GM23338 (cell line): ENCODE measurements at regions not wholly inside any gene's neighbourhood (a gene's known extent, or its start where the extent isn't known, plus 50 kb on each side); places are given as distances from the start of the nearest gene placed in this dataset.

Experiments used
- ATAC-seq: fragments of 200-7000 bp; cut with Tn5 transposase; 3 replicates; pipeline ENCODE4 v1.9.1; 2020
- DNase-seq: peaks from one replicate; pipeline ENCODE4 v3.0.0-alpha.2; 2015; ENCODE audit warnings: low spot score
- H2AFZ ChIP-seq: fragments of 200-600 bp; sonication (generic); 2 replicates; pipeline ENCODE4 v1.8.0; 2016; ENCODE audit warnings: antibody characterized with exemption, mild to moderate bottlenecking, moderate library complexity
- H3F3A ChIP-seq: fragments of 200-600 bp; sonication (generic); replicated peaks from 2 replicates; pipeline ENCODE4 v1.8.0; 2017; ENCODE audit warnings: antibody characterized with exemption, mixed run types, low read depth
- H3K27ac ChIP-seq: fragments of 200-600 bp; sonication (generic); 2 replicates; pipeline ENCODE4 v1.6.1; 2016; ENCODE audit warnings: low read depth
- H3K27me3 ChIP-seq: fragments of 200-600 bp; sonication (generic); 2 replicates; pipeline ENCODE4 v1.8.0; 2016; ENCODE audit warnings: mild to moderate bottlenecking, mixed run types, moderate library complexity; ENCODE audit not compliant: insufficient read depth
- H3K36me3 ChIP-seq: fragments of 200-600 bp; sonication (generic); 2 replicates; pipeline ENCODE4 v1.8.0; 2016; ENCODE audit warnings: mild to moderate bottlenecking; ENCODE audit not compliant: insufficient read depth
- H3K4me1 ChIP-seq: fragments of 200-600 bp; sonication (generic); 2 replicates; pipeline ENCODE4 v1.8.0; 2016; ENCODE audit warnings: mild to moderate bottlenecking, moderate library complexity; ENCODE audit not compliant: insufficient read depth
- H3K4me2 ChIP-seq: fragments of 200-600 bp; sonication (generic); 2 replicates; pipeline ENCODE4 v1.7.1; 2017; ENCODE audit warnings: mixed run types
- H3K4me3 ChIP-seq: fragments of 200-600 bp; sonication (generic); 2 replicates; pipeline ENCODE4 v1.6.1; 2016; ENCODE audit warnings: mixed run types
- H3K79me2 ChIP-seq: fragments of 200-600 bp; sonication (generic); replicated peaks from 2 replicates; pipeline ENCODE4 v1.8.0; 2017; ENCODE audit warnings: mild to moderate bottlenecking; ENCODE audit not compliant: insufficient read depth
- H3K9me2 ChIP-seq: fragments of 200-600 bp; sonication (generic); 2 replicates; pipeline ENCODE4 v1.8.0; 2017; ENCODE audit not compliant: insufficient read depth
- H4K20me1 ChIP-seq: fragments of 200-600 bp; sonication (generic); replicated peaks from 2 replicates; pipeline ENCODE4 v1.8.0; 2017; ENCODE audit warnings: mild to moderate bottlenecking; ENCODE audit not compliant: insufficient read depth
- H3K27ac Mint-ChIP-seq: 2 replicates; pipeline ENCODE4 v1.8.0; 2020; ENCODE audit warnings: inconsistent platforms, mild to moderate bottlenecking, moderate library complexity, mixed read lengths
- H3K27me3 Mint-ChIP-seq: 3 replicates; pipeline ENCODE4 v1.8.0; 2022; ENCODE audit warnings: low read depth, mild to moderate bottlenecking, moderate library complexity, mixed read lengths, inconsistent platforms; ENCODE audit not compliant: insufficient read depth, poor library complexity
- H3K36me3 Mint-ChIP-seq: 3 replicates; pipeline ENCODE4 v1.8.0; 2021; ENCODE audit warnings: low read depth, mild to moderate bottlenecking, inconsistent platforms, moderate library complexity, mixed read lengths
- H3K4me1 Mint-ChIP-seq: 3 replicates; pipeline ENCODE4 v1.8.0; 2020; ENCODE audit warnings: mild to moderate bottlenecking, inconsistent platforms, mixed read lengths
- H3K4me3 Mint-ChIP-seq: 3 replicates; pipeline ENCODE4 v1.8.0; 2021; ENCODE audit warnings: moderate library complexity, mild to moderate bottlenecking, inconsistent platforms, mixed read lengths
- H3K9me3 Mint-ChIP-seq: 3 replicates; pipeline ENCODE4 v1.8.0; 2020; ENCODE audit warnings: moderate library complexity, mild to moderate bottlenecking, inconsistent platforms, mixed read lengths
- CREB1 ChIP-seq: fragments of 250-450 bp; sonication (Bioruptor Pico); IDR thresholded peaks from 2 replicates; pipeline ENCODE4 v1.5.0; 2020; ENCODE audit warnings: low read depth, mild to moderate bottlenecking, moderate library complexity
- ETS1 ChIP-seq: IDR thresholded peaks from 2 replicates; pipeline ENCODE4 v1.6.1; 2016; ENCODE audit warnings: antibody characterized with exemption
- EZH2 ChIP-seq: fragments of 200-600 bp; sonication (generic); IDR thresholded peaks from one replicate; pipeline ENCODE4 v1.8.0; 2017; ENCODE audit warnings: antibody characterized with exemption, mild to moderate bottlenecking, low read depth; ENCODE audit not compliant: unreplicated experiment
- EZH2phosphoT487 ChIP-seq: fragments of 200-600 bp; sonication (generic); IDR thresholded peaks from one replicate; pipeline ENCODE4 v1.8.1; 2018; ENCODE audit warnings: antibody characterized with exemption; ENCODE audit not compliant: unreplicated experiment
- JUNB ChIP-seq: IDR thresholded peaks from one replicate; pipeline ENCODE4 v1.6.1; 2016; ENCODE audit warnings: antibody characterized with exemption; ENCODE audit not compliant: unreplicated experiment
- NANOG ChIP-seq: IDR thresholded peaks from 2 replicates; pipeline ENCODE4 v1.6.1; 2016; ENCODE audit warnings: antibody characterized with exemption, borderline replicate concordance
- POLR2AphosphoS5 ChIP-seq: IDR thresholded peaks from 2 replicates; pipeline ENCODE4 v1.6.1; 2016; ENCODE audit warnings: antibody characterized with exemption, low read depth
- REST ChIP-seq: IDR thresholded peaks from one replicate; pipeline ENCODE4 v1.6.1; 2018; ENCODE audit warnings: antibody characterized with exemption; ENCODE audit not compliant: unreplicated experiment
- STAT1 ChIP-seq: IDR thresholded peaks from one replicate; pipeline ENCODE4 v1.6.1; 2016; ENCODE audit warnings: antibody characterized with exemption; ENCODE audit not compliant: unreplicated experiment
- ZNF114 ChIP-seq: fragments of 250-450 bp; sonication (Bioruptor Pico); IDR thresholded peaks from 2 replicates; pipeline ENCODE4 v1.5.0; 2020; ENCODE audit warnings: mild to moderate bottlenecking, moderate library complexity
- ZNF331 ChIP-seq: fragments of 250-450 bp; sonication (Bioruptor Pico); IDR thresholded peaks from 2 replicates; pipeline ENCODE4 v1.5.0; 2020; ENCODE audit warnings: low read depth, mild to moderate bottlenecking, moderate library complexity
- TF ChIP-seq, protein P1 (sequence below), 2 experiments: fragments of 200-600 bp in 1 of 2; sonication (generic) in 1 of 2; conservative IDR thresholded peaks; 2 replicates each; pipeline versions ENCODE4 v1.5.1 to v1.6.1; 2016 to 2017; ENCODE audit warnings: antibody characterized with exemption in 2 of 2, low read depth in 2 of 2, mild to moderate bottlenecking in 2 of 2, moderate library complexity in 1 of 2
- TF ChIP-seq, protein P2 (sequence below): fragments of 250-450 bp; sonication (Bioruptor Pico); IDR thresholded peaks from 2 replicates; pipeline ENCODE4 v1.5.0; 2020; ENCODE audit warnings: mild to moderate bottlenecking, moderate library complexity

GRCh38 chr1:81592233-81592632, 208.5 kb upstream of the ADGRL2 start:
- H3K36me3 Mint-ChIP-seq, result no peaks in the 10 kb centered on the region
- no peaks in the 10 kb centered on the region for H3K9me3 Mint-ChIP-seq
- Histone ChIP-seq H3K27me3 (no peaks in the 10 kb centered on the region), H3K9me2 (peaks cover 4% of the 10 kb centered on the region), H3K4me3 (no peak overlapping the region), H3K36me3 (no peaks in the 10 kb centered on the region), H3K27ac (no peak overlapping the region), H3F3A (no peaks in the 10 kb centered on the region), H3K4me1 (peaks cover 6% of the 10 kb centered on the region), H2AFZ (no peak overlapping the region), H3K79me2 (no peaks in the 10 kb centered on the region), H3K4me2 (no peak overlapping the region), H4K20me1 (no peaks in the 10 kb centered on the region)
- TF ChIP-seq NANOG, result no peak
- no peak for TF ChIP-seq POLR2AphosphoS5
- TF ChIP-seq STAT1, result no peak
- TF ChIP-seq ETS1, result no peak
- TF ChIP-seq, protein P1, sequence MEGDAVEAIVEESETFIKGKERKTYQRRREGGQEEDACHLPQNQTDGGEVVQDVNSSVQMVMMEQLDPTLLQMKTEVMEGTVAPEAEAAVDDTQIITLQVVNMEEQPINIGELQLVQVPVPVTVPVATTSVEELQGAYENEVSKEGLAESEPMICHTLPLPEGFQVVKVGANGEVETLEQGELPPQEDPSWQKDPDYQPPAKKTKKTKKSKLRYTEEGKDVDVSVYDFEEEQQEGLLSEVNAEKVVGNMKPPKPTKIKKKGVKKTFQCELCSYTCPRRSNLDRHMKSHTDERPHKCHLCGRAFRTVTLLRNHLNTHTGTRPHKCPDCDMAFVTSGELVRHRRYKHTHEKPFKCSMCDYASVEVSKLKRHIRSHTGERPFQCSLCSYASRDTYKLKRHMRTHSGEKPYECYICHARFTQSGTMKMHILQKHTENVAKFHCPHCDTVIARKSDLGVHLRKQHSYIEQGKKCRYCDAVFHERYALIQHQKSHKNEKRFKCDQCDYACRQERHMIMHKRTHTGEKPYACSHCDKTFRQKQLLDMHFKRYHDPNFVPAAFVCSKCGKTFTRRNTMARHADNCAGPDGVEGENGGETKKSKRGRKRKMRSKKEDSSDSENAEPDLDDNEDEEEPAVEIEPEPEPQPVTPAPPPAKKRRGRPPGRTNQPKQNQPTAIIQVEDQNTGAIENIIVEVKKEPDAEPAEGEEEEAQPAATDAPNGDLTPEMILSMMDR (conservative IDR thresholded peaks at IDR 0.05; ENCODE audit: low read depth in 2 of 2), result no peak
- TF ChIP-seq JUNB, result no peak
- no peak for TF ChIP-seq ZNF114
- no peak for TF ChIP-seq REST
- TF ChIP-seq EZH2phosphoT487, result no peak
- TF ChIP-seq ZNF331, result no peak
- TF ChIP-seq, protein P2, sequence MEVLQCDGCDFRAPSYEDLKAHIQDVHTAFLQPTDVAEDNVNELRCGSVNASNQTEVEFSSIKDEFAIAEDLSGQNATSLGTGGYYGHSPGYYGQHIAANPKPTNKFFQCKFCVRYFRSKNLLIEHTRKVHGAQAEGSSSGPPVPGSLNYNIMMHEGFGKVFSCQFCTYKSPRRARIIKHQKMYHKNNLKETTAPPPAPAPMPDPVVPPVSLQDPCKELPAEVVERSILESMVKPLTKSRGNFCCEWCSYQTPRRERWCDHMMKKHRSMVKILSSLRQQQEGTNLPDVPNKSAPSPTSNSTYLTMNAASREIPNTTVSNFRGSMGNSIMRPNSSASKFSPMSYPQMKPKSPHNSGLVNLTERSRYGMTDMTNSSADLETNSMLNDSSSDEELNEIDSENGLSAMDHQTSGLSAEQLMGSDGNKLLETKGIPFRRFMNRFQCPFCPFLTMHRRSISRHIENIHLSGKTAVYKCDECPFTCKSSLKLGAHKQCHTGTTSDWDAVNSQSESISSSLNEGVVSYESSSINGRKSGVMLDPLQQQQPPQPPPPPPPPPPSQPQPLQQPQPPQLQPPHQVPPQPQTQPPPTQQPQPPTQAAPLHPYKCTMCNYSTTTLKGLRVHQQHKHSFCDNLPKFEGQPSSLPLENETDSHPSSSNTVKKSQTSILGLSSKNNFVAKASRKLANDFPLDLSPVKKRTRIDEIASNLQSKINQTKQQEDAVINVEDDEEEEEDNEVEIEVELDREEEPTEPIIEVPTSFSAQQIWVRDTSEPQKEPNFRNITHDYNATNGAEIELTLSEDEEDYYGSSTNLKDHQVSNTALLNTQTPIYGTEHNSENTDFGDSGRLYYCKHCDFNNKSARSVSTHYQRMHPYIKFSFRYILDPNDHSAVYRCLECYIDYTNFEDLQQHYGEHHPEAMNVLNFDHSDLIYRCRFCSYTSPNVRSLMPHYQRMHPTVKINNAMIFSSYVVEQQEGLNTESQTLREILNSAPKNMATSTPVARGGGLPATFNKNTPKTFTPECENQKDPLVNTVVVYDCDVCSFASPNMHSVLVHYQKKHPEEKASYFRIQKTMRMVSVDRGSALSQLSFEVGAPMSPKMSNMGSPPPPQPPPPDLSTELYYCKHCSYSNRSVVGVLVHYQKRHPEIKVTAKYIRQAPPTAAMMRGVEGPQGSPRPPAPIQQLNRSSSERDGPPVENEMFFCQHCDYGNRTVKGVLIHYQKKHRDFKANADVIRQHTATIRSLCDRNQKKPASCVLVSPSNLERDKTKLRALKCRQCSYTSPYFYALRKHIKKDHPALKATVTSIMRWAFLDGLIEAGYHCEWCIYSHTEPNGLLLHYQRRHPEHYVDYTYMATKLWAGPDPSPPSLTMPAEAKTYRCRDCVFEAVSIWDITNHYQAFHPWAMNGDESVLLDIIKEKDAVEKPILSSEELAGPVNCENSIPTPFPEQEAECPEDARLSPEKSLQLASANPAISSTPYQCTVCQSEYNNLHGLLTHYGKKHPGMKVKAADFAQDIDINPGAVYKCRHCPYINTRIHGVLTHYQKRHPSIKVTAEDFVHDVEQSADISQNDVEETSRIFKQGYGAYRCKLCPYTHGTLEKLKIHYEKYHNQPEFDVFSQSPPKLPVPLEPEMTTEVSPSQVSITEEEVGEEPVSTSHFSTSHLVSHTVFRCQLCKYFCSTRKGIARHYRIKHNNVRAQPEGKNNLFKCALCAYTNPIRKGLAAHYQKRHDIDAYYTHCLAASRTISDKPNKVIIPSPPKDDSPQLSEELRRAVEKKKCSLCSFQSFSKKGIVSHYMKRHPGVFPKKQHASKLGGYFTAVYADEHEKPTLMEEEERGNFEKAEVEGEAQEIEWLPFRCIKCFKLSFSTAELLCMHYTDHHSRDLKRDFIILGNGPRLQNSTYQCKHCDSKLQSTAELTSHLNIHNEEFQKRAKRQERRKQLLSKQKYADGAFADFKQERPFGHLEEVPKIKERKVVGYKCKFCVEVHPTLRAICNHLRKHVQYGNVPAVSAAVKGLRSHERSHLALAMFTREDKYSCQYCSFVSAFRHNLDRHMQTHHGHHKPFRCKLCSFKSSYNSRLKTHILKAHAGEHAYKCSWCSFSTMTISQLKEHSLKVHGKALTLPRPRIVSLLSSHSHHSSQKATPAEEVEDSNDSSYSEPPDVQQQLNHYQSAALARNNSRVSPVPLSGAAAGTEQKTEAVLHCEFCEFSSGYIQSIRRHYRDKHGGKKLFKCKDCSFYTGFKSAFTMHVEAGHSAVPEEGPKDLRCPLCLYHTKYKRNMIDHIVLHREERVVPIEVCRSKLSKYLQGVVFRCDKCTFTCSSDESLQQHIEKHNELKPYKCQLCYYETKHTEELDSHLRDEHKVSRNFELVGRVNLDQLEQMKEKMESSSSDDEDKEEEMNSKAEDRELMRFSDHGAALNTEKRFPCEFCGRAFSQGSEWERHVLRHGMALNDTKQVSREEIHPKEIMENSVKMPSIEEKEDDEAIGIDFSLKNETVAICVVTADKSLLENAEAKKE (CRISPR knock-in tag), result no peak
- TF ChIP-seq EZH2, result no peak
- no peak for TF ChIP-seq CREB1 (CRISPR knock-in tag)
- H3K27ac Mint-ChIP-seq, result no peak overlapping the region
- H3K4me1 Mint-ChIP-seq, result peaks cover 6% of the 10 kb centered on the region
- H3K4me3 Mint-ChIP-seq, result no peak overlapping the region
- ATAC-seq (no peak), DNase-seq (no peak)
- no peaks in the 10 kb centered on the region for H3K27me3 Mint-ChIP-seq
